ENCODE measurements at regions not wholly inside any gene's neighbourhood (a gene's known extent, or its start where the extent isn't known, plus 50 kb on each side); places are given as distances from the start of the nearest gene placed in this dataset.

DNA sequence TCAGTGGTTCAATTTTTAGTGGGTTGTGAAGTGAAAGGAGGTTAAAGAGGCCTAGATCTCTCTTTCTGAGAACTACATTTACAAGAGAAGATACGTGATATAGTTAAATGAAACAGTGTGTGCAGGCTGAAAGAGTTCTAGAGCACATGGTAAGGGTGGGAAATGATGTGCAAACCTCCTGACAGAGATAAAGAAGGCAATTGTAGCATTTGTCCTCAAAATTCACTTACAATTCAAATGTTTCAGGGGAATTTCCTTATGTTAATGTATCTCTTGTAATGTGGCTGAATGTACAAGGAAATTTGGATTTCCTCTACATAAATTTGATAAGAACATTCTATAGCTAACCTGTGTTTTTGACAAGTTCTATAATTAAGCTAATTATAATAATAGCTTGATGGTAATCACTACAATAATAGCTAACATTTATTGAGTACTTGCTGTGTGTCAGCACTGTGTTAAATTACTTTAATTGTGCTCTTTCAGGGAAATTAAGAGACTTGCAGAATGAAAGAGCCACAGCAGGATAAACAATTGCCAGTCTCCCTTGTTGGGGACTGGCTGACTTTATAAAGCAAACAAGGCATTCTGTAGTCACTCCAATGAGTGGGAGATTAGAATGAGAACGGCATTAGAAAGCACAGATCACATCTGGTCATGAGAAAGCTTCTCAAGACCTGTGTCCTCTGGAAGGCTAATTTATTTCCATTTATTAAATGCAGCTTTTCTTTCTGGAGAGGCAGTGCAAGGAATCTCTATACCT, 139.7 kb upstream of the TMEM72 start:
- TF ChIP-seq EP300 (IDR thresholded peaks at IDR 0.05; ENCODE audit: borderline replicate concordance) (no peak), EGR1 (IDR thresholded peaks at IDR 0.05) (no peak), TAF1 (IDR thresholded peaks at IDR 0.05; ENCODE audit: low read depth) (no peak), CEBPB (IDR thresholded peaks at IDR 0.05) (no peak), CREB1 (IDR thresholded peaks at IDR 0.05; ENCODE audit: low read depth) (no peak), YY1 (IDR thresholded peaks at IDR 0.05; ENCODE audit: low read depth) (no peak), FOXM1 (IDR thresholded peaks at IDR 0.05; ENCODE audit: borderline replicate concordance, low read depth) (no peak), RAD21 (IDR thresholded peaks at IDR 0.05; ENCODE audit: low read depth) (no peak), NFIC (IDR thresholded peaks at IDR 0.05) (no peak)
- TF ChIP-seq, protein P1, sequence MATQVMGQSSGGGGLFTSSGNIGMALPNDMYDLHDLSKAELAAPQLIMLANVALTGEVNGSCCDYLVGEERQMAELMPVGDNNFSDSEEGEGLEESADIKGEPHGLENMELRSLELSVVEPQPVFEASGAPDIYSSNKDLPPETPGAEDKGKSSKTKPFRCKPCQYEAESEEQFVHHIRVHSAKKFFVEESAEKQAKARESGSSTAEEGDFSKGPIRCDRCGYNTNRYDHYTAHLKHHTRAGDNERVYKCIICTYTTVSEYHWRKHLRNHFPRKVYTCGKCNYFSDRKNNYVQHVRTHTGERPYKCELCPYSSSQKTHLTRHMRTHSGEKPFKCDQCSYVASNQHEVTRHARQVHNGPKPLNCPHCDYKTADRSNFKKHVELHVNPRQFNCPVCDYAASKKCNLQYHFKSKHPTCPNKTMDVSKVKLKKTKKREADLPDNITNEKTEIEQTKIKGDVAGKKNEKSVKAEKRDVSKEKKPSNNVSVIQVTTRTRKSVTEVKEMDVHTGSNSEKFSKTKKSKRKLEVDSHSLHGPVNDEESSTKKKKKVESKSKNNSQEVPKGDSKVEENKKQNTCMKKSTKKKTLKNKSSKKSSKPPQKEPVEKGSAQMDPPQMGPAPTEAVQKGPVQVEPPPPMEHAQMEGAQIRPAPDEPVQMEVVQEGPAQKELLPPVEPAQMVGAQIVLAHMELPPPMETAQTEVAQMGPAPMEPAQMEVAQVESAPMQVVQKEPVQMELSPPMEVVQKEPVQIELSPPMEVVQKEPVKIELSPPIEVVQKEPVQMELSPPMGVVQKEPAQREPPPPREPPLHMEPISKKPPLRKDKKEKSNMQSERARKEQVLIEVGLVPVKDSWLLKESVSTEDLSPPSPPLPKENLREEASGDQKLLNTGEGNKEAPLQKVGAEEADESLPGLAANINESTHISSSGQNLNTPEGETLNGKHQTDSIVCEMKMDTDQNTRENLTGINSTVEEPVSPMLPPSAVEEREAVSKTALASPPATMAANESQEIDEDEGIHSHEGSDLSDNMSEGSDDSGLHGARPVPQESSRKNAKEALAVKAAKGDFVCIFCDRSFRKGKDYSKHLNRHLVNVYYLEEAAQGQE (IDR thresholded peaks at IDR 0.05; ENCODE audit: low read depth): no peak
- TF ChIP-seq, protein P2, sequence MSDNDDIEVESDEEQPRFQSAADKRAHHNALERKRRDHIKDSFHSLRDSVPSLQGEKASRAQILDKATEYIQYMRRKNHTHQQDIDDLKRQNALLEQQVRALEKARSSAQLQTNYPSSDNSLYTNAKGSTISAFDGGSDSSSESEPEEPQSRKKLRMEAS (IDR thresholded peaks at IDR 0.05): no peak
- TF ChIP-seq, protein P3, sequence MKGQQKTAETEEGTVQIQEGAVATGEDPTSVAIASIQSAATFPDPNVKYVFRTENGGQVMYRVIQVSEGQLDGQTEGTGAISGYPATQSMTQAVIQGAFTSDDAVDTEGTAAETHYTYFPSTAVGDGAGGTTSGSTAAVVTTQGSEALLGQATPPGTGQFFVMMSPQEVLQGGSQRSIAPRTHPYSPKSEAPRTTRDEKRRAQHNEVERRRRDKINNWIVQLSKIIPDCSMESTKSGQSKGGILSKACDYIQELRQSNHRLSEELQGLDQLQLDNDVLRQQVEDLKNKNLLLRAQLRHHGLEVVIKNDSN (IDR thresholded peaks at IDR 0.05): no peak
